Hepatocyte (in vitro differentiated cells): ENCODE measurements at regions not wholly inside any gene's neighbourhood (a gene's known extent, or its start where the extent isn't known, plus 50 kb on each side); places are given as distances from the start of the nearest gene placed in this dataset.
A peak's percentile ranks its signal among the peaks of the same experiment; 100 is the strongest.

ENCODE experiments used
- DNase-seq: peaks from one replicate; pipeline ENCODE4 v3.0.0-alpha.2; 2016; ENCODE audit warnings: low spot score
- H2AFZ ChIP-seq: fragments of 200-600 bp; sonication (generic); 2 replicates; pipeline ENCODE4 v1.6.0; 2016; ENCODE audit warnings: antibody characterized with exemption, mild to moderate bottlenecking
- H3K27ac ChIP-seq: fragments of 200-600 bp; sonication (generic); 2 replicates; pipeline ENCODE4 v1.5.1; 2016; ENCODE audit warnings: mild to moderate bottlenecking
- H3K27me3 ChIP-seq: fragments of 200-600 bp; sonication (generic); 2 replicates; pipeline ENCODE4 v1.6.1; 2016
- H3K36me3 ChIP-seq: fragments of 200-600 bp; sonication (generic); replicated peaks from 2 replicates; pipeline ENCODE4 v1.5.1; 2016; ENCODE audit warnings: low read depth; ENCODE audit not compliant: insufficient read depth
- H3K4me1 ChIP-seq: fragments of 200-600 bp; sonication (generic); 2 replicates; pipeline ENCODE4 v1.5.1; 2016; ENCODE audit warnings: mild to moderate bottlenecking, moderate library complexity; ENCODE audit not compliant: insufficient read depth
- H3K4me2 ChIP-seq: fragments of 200-600 bp; sonication (generic); 2 replicates; pipeline ENCODE4 v1.6.0; 2016
- H3K4me3 ChIP-seq: fragments of 200-600 bp; sonication (generic); 2 replicates; pipeline ENCODE4 v1.5.1; 2016; ENCODE audit warnings: mild to moderate bottlenecking
- H3K79me2 ChIP-seq: fragments of 200-600 bp; sonication (generic); 2 replicates; pipeline ENCODE4 v1.6.0; 2017; ENCODE audit warnings: mild to moderate bottlenecking
- H3K9me2 ChIP-seq: fragments of 200-600 bp; sonication (generic); replicated peaks from 2 replicates; pipeline ENCODE4 v1.6.0; 2017; ENCODE audit warnings: mild to moderate bottlenecking; ENCODE audit not compliant: insufficient read depth
- H3K9me3 ChIP-seq: fragments of 200-600 bp; sonication (generic); 2 replicates; pipeline ENCODE4 v1.5.1; 2016; ENCODE audit warnings: low read depth, mild to moderate bottlenecking
- H4K20me1 ChIP-seq: fragments of 200-600 bp; sonication (generic); 2 replicates; pipeline ENCODE4 v1.6.0; 2016; ENCODE audit warnings: mild to moderate bottlenecking; ENCODE audit not compliant: insufficient read depth, poor library complexity, severe bottlenecking
- CTCF ChIP-seq: fragments of 200-600 bp; sonication (generic); IDR thresholded peaks from 2 replicates; pipeline ENCODE4 v1.5.1; 2016; ENCODE audit warnings: antibody characterized with exemption, mild to moderate bottlenecking; ENCODE audit not compliant: poor library complexity
- EZH2 ChIP-seq: fragments of 200-600 bp; sonication (generic); IDR thresholded peaks from 2 replicates; pipeline ENCODE4 v1.6.1; 2016; ENCODE audit warnings: antibody characterized with exemption, mild to moderate bottlenecking, borderline replicate concordance
- EZH2phosphoT487 ChIP-seq: fragments of 200-600 bp; sonication (generic); IDR thresholded peaks from one replicate; pipeline ENCODE4 v1.6.1; 2018; ENCODE audit warnings: antibody characterized with exemption, mild to moderate bottlenecking, low read depth, moderate library complexity; ENCODE audit not compliant: unreplicated experiment, severe bottlenecking
- WGBS: methylation state at CpG from one replicate; pipeline ENCODE4 v1.1.6; 2016; ENCODE audit warnings: low lambda C conversion rate; ENCODE audit errors: missing lambda C conversion rate; 5-methylcytosine and 5-hydroxymethylcytosine counted together

- Histone ChIP-seq H3K9me3 (no peaks in the 10 kb centered on the region), H3K4me3 (no peak overlapping the region), H3K79me2 (no peaks in the 10 kb centered on the region), H4K20me1 (no peaks in the 10 kb centered on the region), H3K27ac (no peak overlapping the region), H3K27me3 (no peaks in the 10 kb centered on the region), H3K4me1 (no peaks in the 10 kb centered on the region), H3K4me2 (no peak overlapping the region), H3K9me2 (no peaks in the 10 kb centered on the region), H2AFZ (no peak overlapping the region), H3K36me3 (no peaks in the 10 kb centered on the region)
- DNase-seq = no peak
- no peak for TF ChIP-seq EZH2
- no peak for TF ChIP-seq EZH2phosphoT487
- no peak for TF ChIP-seq CTCF
These were observed 607.8 kb upstream of the PTGER4 start for GRCh38 chr5:40071870-40072269.

GRCh38 chr5:40066616-40067015 is 613.1 kb upstream of the PTGER4 start:
- Histone ChIP-seq H3K4me2 (no peak overlapping the region), H3K9me3 (no peaks in the 10 kb centered on the region), H3K79me2 (no peaks in the 10 kb centered on the region), H2AFZ (no peak overlapping the region), H3K27me3 (no peaks in the 10 kb centered on the region), H3K27ac (no peak overlapping the region), H3K9me2 (no peaks in the 10 kb centered on the region), H4K20me1 (no peaks in the 10 kb centered on the region), H3K4me3 (no peak overlapping the region), H3K36me3 (no peaks in the 10 kb centered on the region), H3K4me1 (no peaks in the 10 kb centered on the region)
- TF ChIP-seq EZH2phosphoT487 (no peak), CTCF (no peak), EZH2 (no peak)
- WGBS = 93% methylated on average over 22 of the region's 22 CpGs
- no peak for DNase-seq

- no peaks in the 10 kb centered on the region for H4K20me1 ChIP-seq
- no peak overlapping the region for H2AFZ ChIP-seq
- H3K4me3 ChIP-seq = no peak overlapping the region
- 48% methylated on average over 4 of the region's 4 CpGs for WGBS
- H3K9me3 ChIP-seq = no peaks in the 10 kb centered on the region
- H3K9me2 ChIP-seq = no peaks in the 10 kb centered on the region
- DNase-seq = peak; percentile 56
- no peaks in the 10 kb centered on the region for H3K36me3 ChIP-seq
- TF ChIP-seq EZH2 (no peak), CTCF (no peak), EZH2phosphoT487 (no peak)
- no peak overlapping the region for H3K4me2 ChIP-seq
- no peaks in the 10 kb centered on the region for H3K79me2 ChIP-seq
- no peak overlapping the region for H3K27ac ChIP-seq
- H3K4me1 ChIP-seq = no peaks in the 10 kb centered on the region
- no peaks in the 10 kb centered on the region for H3K27me3 ChIP-seq
These were observed 626.9 kb upstream of the PTGER4 start for GRCh38 chr5:40052808-40053207.

- no peak overlapping the region for H3K4me2 ChIP-seq
- H3K27ac ChIP-seq = no peak overlapping the region
- H3K9me2 ChIP-seq = no peaks in the 10 kb centered on the region
- H4K20me1 ChIP-seq = no peaks in the 10 kb centered on the region
- H3K9me3 ChIP-seq = no peaks in the 10 kb centered on the region
- no peaks in the 10 kb centered on the region for H3K79me2 ChIP-seq
- WGBS = 59% methylated on average over 1 of the region's 1 CpG
- no peaks in the 10 kb centered on the region for H3K27me3 ChIP-seq
- H3K4me1 ChIP-seq = no peaks in the 10 kb centered on the region
- no peak for DNase-seq
- TF ChIP-seq EZH2phosphoT487 (no peak), EZH2 (no peak), CTCF (no peak)
- no peaks in the 10 kb centered on the region for H3K36me3 ChIP-seq
- H3K4me3 ChIP-seq = no peak overlapping the region
- no peak overlapping the region for H2AFZ ChIP-seq
These were observed 622.0 kb upstream of the DAB2 start for GRCh38 chr5:40046792-40047191.
